ENCODE measurements at regions not wholly inside any gene's neighbourhood (a gene's known extent, or its start where the extent isn't known, plus 50 kb on each side); places are given as distances from the start of the nearest gene placed in this dataset.

DNA sequence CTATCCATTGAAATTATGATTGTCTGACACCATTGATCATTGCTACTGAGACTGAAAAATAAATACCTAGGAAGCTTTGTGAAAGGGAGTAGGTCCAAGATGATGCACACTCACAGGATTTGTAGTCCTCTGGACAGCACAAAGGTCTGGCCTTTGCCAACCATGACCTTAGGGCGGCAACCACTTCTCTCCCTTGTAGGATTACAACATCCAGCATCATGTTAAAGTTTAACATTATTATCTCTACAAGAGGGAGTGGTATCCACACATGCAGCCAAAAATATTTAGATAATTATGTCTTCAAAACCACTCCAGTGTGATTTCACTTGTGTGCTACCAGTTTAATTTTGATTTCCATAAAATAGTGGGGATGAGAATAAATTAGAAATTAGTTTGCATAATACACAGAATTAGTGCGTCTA, 51.1 kb upstream of the NHSL1 start:
- DNase-seq: no peak

GRCh38 chr6:138554146-138554545, 54.9 kb upstream of the NHSL1 start:
- DNase-seq: no peak

DNA sequence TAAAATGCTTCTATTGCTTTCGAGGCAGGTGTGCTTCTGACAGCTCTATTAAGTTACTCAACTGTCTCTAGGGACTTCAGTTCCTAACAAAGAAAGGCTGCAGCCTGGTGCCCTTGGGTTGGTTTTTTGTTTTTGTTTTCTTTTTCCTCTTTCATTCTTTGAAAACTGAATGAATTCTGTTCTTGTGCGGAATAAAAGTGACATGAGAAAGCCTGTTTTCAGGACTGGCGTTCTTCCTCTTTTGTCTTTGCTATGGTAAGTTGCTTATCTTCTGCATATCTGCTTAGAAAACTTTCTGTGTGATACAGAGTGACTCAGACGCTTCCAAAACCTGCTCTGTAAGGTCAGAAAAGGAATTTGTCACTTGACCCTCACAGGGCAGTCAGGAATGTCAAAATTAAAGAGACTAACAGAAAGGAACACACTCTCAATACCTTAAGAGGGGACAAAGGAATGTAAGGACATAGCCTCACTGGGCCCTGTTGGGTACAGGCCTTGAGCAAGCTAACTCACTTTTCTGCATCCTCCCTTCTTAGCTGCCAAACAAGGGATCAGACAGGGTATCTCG, 56.2 kb upstream of the NHSL1 start:
- no peak for DNase-seq

- no peak for DNase-seq
Observed at GRCh38 chr6:138557147-138557546, 57.9 kb upstream of the NHSL1 start.

- DNase-seq: no peak
Observed at GRCh38 chr6:138559143-138559542, 59.8 kb upstream of the NHSL1 start.

DNA sequence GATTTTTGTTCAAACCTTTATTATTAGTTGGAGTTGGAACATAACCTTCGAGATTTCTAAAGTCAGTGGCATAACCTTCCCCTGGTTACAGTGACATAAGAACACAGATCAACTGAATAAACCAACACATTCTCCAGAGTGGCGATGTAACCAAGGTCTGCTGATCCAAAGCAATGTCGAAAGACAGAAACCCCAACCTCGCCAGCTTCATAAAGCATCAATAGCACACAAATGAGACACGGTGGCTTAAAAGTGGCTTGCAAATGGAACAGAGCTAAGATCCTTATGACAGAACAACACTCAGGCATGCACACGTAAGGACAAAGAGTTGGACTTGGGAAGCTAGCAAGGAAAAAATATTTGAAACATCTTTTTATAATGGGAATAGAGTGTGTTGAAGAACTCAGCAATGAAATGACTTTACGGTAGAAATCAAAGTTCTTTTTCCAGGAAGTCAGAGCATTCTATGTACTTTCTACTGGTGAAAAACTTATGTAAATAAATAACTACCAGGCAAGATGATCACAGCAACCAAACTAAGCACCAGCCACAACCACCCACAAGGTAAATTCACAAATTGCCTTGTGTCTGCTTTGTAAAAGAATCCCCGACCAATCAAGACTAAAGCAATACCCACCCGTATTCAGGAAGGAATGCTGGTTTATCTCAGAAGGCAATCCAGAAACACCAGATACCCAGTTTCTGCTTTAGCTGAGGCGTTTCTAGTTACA, 61.0 kb upstream of the NHSL1 start:
- DNase-seq: no peak

DNA sequence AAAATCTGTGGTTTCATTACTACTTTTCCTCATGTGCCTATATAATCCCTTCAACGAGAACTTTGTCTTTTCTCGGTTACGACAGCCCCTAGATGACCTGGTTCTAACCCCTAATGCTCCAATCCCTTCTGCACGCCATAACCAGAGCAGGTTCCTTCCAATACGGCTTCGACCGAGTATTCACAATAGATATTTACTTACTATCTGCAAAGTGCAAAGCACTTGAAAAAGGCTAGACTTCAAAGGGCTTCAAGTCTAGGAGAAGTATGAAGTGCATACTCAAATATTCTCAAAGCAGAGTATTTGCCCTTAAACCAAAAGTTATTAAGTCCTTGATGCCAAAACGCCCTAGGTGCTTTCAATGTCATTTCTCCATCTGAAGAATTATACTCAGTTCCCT, 63.4 kb upstream of the NHSL1 start:
- no peak for DNase-seq

- no peak for DNase-seq
Observed at GRCh38 chr6:138563231-138563630, 63.9 kb upstream of the NHSL1 start.

DNA sequence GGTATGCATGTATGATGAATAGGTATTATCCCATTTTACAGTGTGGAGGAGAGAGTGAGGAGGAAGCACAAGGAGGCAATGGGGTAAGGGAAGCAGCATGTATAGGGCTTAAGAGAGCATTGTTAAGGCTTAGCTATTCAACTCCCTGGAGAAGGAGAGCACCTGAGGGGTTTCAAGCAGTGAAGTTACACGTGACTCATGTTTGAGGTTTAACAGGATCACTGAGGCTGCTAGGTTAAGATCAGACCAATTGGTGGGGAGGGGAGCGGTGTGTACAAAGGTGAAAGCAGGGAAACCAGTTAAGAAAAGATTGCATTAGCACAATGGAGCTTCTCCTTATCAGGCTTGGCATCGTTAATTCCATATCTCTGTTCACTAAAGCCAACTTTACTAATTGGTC, 64.4 kb upstream of the NHSL1 start:
- no peak for DNase-seq

- DNase-seq: no peak
Observed at GRCh38 chr6:138564170-138564721, 65.0 kb upstream of the NHSL1 start.

DNA sequence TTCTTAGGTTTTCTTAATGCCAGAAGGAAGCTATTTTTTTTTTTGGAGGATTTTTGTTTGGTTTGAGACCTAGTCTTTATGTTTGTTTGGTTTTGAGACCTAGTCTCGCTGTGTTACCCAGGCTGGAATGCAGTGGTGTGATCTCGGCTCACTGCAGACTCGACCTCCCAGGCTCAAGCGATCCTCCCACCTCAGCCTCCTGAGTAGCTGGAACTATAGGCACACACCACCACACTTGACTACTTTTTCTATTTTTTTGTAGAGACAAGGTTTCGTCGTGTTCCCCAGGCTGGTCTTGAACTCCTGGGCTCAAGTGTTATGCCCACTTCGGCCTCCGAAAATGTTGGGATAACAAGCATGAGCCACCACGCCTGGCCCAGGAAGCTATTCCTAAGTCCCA, 67.8 kb upstream of the NHSL1 start:
- DNase-seq: no peak

GRCh38 chr6:138568997-138569396, 69.7 kb upstream of the NHSL1 start:
- no peak for DNase-seq

- no peak for DNase-seq
Observed at GRCh38 chr6:138569554-138569953, 70.3 kb upstream of the NHSL1 start.

DNA sequence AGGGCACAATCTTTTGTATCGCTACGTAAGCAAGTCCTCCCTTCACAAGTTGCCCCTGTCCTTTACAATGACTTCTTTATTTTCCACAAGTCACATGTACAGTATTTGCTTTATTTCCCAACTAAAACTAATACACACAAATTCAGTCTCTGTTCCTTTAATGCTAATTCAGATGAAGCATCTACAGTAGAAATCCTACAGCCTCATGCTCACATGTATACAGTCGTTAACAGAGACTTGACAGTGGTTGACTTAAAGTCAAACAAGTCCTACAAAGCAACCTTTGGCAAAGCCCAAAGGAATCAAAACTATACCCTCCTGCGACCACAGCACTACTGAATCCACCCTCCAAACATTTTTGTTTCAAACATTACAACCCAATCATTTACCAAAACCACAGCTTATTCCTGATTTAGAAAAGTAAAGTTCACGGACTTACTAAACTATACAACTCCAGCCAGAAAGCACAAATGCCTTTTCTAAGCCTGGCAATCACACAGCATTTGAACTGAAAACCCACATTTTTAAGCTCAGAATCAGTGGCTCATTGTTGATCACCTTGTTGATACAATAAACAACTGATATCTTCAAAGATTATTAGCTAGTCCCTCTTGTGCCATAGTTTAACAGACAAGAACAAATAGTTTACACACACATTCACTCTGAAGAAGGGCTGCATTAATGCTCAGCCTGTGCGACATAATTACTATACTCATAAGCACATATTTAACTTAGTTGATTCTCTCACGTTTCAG, 70.9 kb upstream of the NHSL1 start:
- no peak for DNase-seq

- DNase-seq: no peak
Observed at GRCh38 chr6:138570725-138571029, 71.4 kb upstream of the NHSL1 start.

DNA sequence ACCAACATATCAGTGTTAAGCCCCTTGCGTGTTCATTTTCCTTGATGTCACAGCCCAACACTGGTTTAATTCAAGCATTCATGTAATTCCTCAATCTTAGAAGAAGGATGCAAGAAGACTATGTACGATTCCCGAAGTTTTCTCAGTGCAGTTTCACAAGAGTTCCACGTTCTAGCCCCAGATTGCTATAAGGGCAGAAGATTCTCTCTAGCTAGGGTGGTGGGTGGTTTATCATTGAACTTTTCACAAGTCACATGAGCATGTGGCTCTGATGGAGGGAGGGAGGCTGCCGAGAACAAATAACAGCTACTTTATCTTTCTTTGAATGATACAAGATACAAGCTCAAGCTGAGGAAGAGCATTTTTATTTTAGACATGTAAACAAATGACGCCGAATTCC, 71.9 kb upstream of the NHSL1 start:
- DNase-seq: no peak

DNA sequence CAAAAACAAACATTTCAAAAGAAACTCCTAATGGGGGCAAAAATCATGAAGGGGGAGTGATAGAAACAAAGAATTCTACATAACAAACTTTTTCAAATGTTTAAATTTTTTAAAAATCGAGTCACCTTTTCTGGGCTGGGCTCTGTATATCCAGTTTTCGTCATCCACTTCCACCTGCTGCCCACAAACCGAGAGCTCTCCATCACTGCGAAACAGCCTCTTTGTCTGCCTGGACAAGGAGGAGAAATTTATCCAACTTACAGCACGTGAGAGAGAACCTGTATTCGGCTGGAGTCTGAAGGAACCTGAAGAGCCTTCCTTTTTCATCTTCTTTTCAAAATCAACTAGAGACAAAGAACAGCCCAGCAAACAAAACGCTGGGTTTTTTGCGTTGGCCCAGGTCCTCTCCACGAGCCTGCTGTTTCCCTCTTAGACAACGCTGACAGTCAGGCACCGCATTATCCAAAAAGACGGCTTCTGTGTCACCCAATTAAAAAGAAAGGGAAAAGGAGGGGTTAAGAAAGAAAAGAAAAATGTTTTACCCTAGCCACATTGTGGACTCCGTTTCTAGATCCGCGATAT, 72.4 kb upstream of the NHSL1 start:
- no peak for DNase-seq

- DNase-seq: peak in 1 of 2 donors; percentile 24
Observed at GRCh38 chr6:138572167-138572875, 73.0 kb upstream of the NHSL1 start.

DNA sequence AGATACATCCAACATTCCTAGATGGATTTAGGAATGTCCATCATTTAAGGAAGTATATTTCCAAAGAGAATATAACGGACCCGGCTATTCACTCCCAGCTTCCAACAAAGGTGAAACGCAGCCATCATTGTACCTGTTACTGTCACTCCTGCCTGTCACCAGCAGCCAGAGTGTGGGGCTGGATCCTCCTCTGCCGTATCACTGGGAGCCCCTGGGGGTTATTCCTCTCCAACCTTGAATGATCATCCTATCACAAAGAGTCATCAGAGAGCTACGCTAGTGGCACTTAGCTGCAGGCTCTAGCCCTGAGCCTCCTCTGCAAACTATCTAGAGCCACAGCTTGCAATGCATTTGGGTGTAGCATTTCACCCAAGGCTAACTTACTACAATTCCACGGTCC, 73.6 kb upstream of the NHSL1 start:
- DNase-seq: no peak

- no peak for DNase-seq
Observed at GRCh38 chr6:138575257-138575656, 76.0 kb upstream of the NHSL1 start.

DNA sequence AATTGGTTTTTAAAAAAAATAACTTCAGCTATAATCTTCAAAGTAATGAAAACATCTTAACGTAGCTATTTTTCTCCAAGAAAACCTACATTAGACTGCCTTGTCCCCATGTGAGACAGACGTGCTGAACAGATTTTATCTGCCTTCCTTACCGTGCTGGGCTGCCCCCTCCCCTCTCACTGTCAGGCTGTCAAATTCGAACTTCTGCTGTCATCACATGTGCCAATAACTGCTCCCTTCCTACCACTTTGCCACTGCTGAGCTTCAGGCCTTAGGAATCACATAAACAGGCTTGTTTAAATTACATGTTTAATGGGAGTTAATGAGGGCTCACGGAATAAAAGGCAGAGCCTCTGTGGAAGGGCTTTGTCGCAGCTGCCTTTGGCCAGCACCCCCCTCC, 77.0 kb upstream of the NHSL1 start:
- no peak for DNase-seq

DNA sequence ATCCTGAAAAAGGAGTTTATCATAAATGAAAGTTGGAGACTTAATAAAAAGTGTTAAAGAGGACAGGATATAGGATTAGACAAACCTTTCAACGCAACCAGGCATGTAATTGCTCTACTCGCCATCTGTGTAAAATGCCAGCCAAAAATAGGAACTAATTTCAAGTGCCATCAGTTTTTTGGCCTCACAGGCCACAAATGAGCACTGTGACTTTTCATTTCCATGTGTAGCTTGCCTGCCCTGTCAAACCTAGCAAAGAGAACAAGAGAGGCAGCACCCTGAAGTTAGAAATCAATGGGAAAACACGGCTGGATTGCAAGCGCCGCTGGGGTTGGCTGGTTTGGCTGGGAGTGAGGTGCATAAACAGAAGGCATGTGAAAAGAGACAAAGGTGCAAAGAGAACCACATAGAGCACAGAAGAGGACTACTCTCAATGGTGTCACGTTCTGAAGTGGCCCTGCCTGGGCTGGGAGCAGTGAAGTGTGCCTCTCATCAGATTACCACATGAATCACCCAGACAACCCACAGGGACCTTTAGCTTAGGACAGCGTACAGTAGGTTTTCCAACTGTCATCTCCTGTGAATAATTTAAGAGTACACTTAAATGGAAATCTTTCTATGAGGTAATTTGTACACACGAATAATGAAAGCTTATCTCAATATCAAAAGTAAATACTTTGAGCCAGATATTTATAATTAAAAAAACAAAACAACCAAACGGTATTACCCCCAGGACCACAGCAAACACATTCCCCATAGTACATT, 78.0 kb upstream of the NHSL1 start:
- no peak for DNase-seq
